ENCODE measurements at regions not wholly inside any gene's neighbourhood (a gene's known extent, or its start where the extent isn't known, plus 50 kb on each side); places are given as distances from the start of the nearest gene placed in this dataset.

GRCh38 chr12:115166698-115167315, 482.8 kb upstream of the TBX3 start:
- Mint-ChIP-seq H3K4me1 (no peaks in the 10 kb centered on the region), H3K36me3 (no peaks in the 10 kb centered on the region), H3K27ac (no peak overlapping the region), H3K9me3 (peaks cover 0 to 14% (median 4%) of the 10 kb centered on the region in 7 donors), H3K4me3 (no peak overlapping the region), H3K27me3 (no peaks in the 10 kb centered on the region)
- Histone ChIP-seq H3K27ac (ENCODE audit: insufficient read depth, low read length, poor library complexity, severe bottlenecking) (no peak overlapping the region), H3K4me1 (ENCODE audit: control insufficient read depth, insufficient read depth, low read length, poor library complexity, severe bottlenecking) (no peaks in the 10 kb centered on the region), H3K27me3 (ENCODE audit: control insufficient read depth, insufficient read depth, low read length) (no peaks in the 10 kb centered on the region), H3K9me3 (ENCODE audit: control insufficient read depth in 2 of 2, low read length in 2 of 2) (peaks cover 0 to under 1% of the 10 kb centered on the region in 2 experiments), H3K4me3 (ENCODE audit: low read depth, low read length) (no peak overlapping the region), H3K36me3 (ENCODE audit: control insufficient read depth, insufficient read depth, low read length) (no peaks in the 10 kb centered on the region)
- DNase-seq: no peak
- ATAC-seq (ENCODE audit: low read depth in 2 of 2): no peak

GRCh38 chr12:115163710-115164109, 479.7 kb upstream of the TBX3 start:
- DNase-seq (no peak), ATAC-seq (ENCODE audit: low read depth in 2 of 2) (no peak)
- Mint-ChIP-seq H3K4me3 (no peak overlapping the region), H3K27ac (no peak overlapping the region), H3K36me3 (no peaks in the 10 kb centered on the region), H3K9me3 (peaks cover 0 to 14% (median 4%) of the 10 kb centered on the region in 7 donors), H3K4me1 (no peaks in the 10 kb centered on the region), H3K27me3 (peaks cover 4% of the 10 kb centered on the region)
- Histone ChIP-seq H3K36me3 (ENCODE audit: control insufficient read depth, insufficient read depth, low read length) (no peaks in the 10 kb centered on the region), H3K27me3 (ENCODE audit: control insufficient read depth, insufficient read depth, low read length) (no peaks in the 10 kb centered on the region), H3K27ac (ENCODE audit: insufficient read depth, low read length, poor library complexity, severe bottlenecking) (no peak overlapping the region), H3K4me1 (ENCODE audit: control insufficient read depth, insufficient read depth, low read length, poor library complexity, severe bottlenecking) (no peaks in the 10 kb centered on the region), H3K9me3 (ENCODE audit: control insufficient read depth in 2 of 2, low read length in 2 of 2) (no peaks in the 10 kb centered on the region), H3K4me3 (ENCODE audit: low read depth, low read length) (no peak overlapping the region)

GRCh38 chr12:115160271-115161128, 476.5 kb upstream of the TBX3 start:
- Mint-ChIP-seq H3K4me3 (no peak overlapping the region), H3K27me3 (peaks cover 4% of the 10 kb centered on the region), H3K4me1 (no peaks in the 10 kb centered on the region), H3K36me3 (no peaks in the 10 kb centered on the region), H3K9me3 (peaks cover 0 to 4% (median 0%) of the 10 kb centered on the region in 7 donors), H3K27ac (no peak overlapping the region)
- Histone ChIP-seq H3K9me3 (ENCODE audit: control insufficient read depth in 2 of 2, low read length in 2 of 2) (no peaks in the 10 kb centered on the region), H3K4me1 (ENCODE audit: control insufficient read depth, insufficient read depth, low read length, poor library complexity, severe bottlenecking) (no peaks in the 10 kb centered on the region), H3K27me3 (ENCODE audit: control insufficient read depth, insufficient read depth, low read length) (no peaks in the 10 kb centered on the region), H3K4me3 (ENCODE audit: low read depth, low read length) (no peak overlapping the region), H3K36me3 (ENCODE audit: control insufficient read depth, insufficient read depth, low read length) (no peaks in the 10 kb centered on the region), H3K27ac (ENCODE audit: insufficient read depth, low read length, poor library complexity, severe bottlenecking) (no peak overlapping the region)
- no peak for DNase-seq
- ATAC-seq (ENCODE audit: low read depth in 2 of 2): no peak

GRCh38 chr12:115158816-115159215, 474.8 kb upstream of the TBX3 start:
- ATAC-seq (ENCODE audit: low read depth in 2 of 2) (no peak), DNase-seq (no peak)
- Histone ChIP-seq H3K4me3 (ENCODE audit: low read depth, low read length) (no peak overlapping the region), H3K4me1 (ENCODE audit: control insufficient read depth, insufficient read depth, low read length, poor library complexity, severe bottlenecking) (no peaks in the 10 kb centered on the region), H3K27me3 (ENCODE audit: control insufficient read depth, insufficient read depth, low read length) (no peaks in the 10 kb centered on the region), H3K9me3 (ENCODE audit: control insufficient read depth in 2 of 2, low read length in 2 of 2) (no peaks in the 10 kb centered on the region), H3K36me3 (ENCODE audit: control insufficient read depth, insufficient read depth, low read length) (no peaks in the 10 kb centered on the region), H3K27ac (ENCODE audit: insufficient read depth, low read length, poor library complexity, severe bottlenecking) (no peak overlapping the region)
- no peaks in the 10 kb centered on the region for H3K36me3 Mint-ChIP-seq
- peaks cover 0 to 6% (median 1%) of the 10 kb centered on the region in 7 donors for H3K9me3 Mint-ChIP-seq
- H3K4me3 Mint-ChIP-seq: no peak overlapping the region
- H3K27me3 Mint-ChIP-seq: peaks cover 4% of the 10 kb centered on the region
- no peak overlapping the region for H3K27ac Mint-ChIP-seq
- no peaks in the 10 kb centered on the region for H3K4me1 Mint-ChIP-seq

GRCh38 chr12:115155665-115156645, 472.0 kb upstream of the TBX3 start:
- H3K4me1 ChIP-seq (ENCODE audit: control insufficient read depth, insufficient read depth, low read length, poor library complexity, severe bottlenecking): no peaks in the 10 kb centered on the region
- H3K27me3 Mint-ChIP-seq: peaks cover 2% of the 10 kb centered on the region
- H3K4me3 ChIP-seq (ENCODE audit: low read depth, low read length): no peak overlapping the region
- peaks cover 0 to 4% (median 2%) of the 10 kb centered on the region in 7 donors for H3K9me3 Mint-ChIP-seq
- ATAC-seq (ENCODE audit: low read depth in 2 of 2): no peak
- H3K36me3 Mint-ChIP-seq: no peaks in the 10 kb centered on the region
- no peak for DNase-seq
- H3K4me3 Mint-ChIP-seq: no peak overlapping the region
- no peaks in the 10 kb centered on the region for H3K9me3 ChIP-seq (ENCODE audit: control insufficient read depth in 2 of 2, low read length in 2 of 2)
- no peaks in the 10 kb centered on the region for H3K4me1 Mint-ChIP-seq
- no peaks in the 10 kb centered on the region for H3K36me3 ChIP-seq (ENCODE audit: control insufficient read depth, insufficient read depth, low read length)
- no peaks in the 10 kb centered on the region for H3K27me3 ChIP-seq (ENCODE audit: control insufficient read depth, insufficient read depth, low read length)
- H3K27ac ChIP-seq (ENCODE audit: insufficient read depth, low read length, poor library complexity, severe bottlenecking): no peak overlapping the region
- peak overlapping the region in 1 of 3 donors; percentile 60 for H3K27ac Mint-ChIP-seq

GRCh38 chr12:115149685-115150378, 465.9 kb upstream of the TBX3 start:
- Mint-ChIP-seq H3K27me3 (no peaks in the 10 kb centered on the region), H3K36me3 (no peaks in the 10 kb centered on the region), H3K4me1 (no peaks in the 10 kb centered on the region), H3K4me3 (no peak overlapping the region), H3K9me3 (peaks cover 0 to 8% (median 3%) of the 10 kb centered on the region in 7 donors), H3K27ac (no peak overlapping the region)
- ATAC-seq (ENCODE audit: low read depth in 2 of 2) (no peak), DNase-seq (no peak)
- Histone ChIP-seq H3K36me3 (ENCODE audit: control insufficient read depth, insufficient read depth, low read length) (no peaks in the 10 kb centered on the region), H3K4me3 (ENCODE audit: low read depth, low read length) (no peak overlapping the region), H3K4me1 (ENCODE audit: control insufficient read depth, insufficient read depth, low read length, poor library complexity, severe bottlenecking) (no peaks in the 10 kb centered on the region), H3K27ac (ENCODE audit: insufficient read depth, low read length, poor library complexity, severe bottlenecking) (no peak overlapping the region), H3K27me3 (ENCODE audit: control insufficient read depth, insufficient read depth, low read length) (no peaks in the 10 kb centered on the region), H3K9me3 (ENCODE audit: control insufficient read depth in 2 of 2, low read length in 2 of 2) (no peaks in the 10 kb centered on the region)

GRCh38 chr12:115149279-115149678, 465.3 kb upstream of the TBX3 start:
- Mint-ChIP-seq H3K36me3 (no peaks in the 10 kb centered on the region), H3K27ac (no peak overlapping the region), H3K27me3 (no peaks in the 10 kb centered on the region), H3K4me1 (no peaks in the 10 kb centered on the region), H3K4me3 (no peak overlapping the region), H3K9me3 (peaks cover 0 to 8% (median 3%) of the 10 kb centered on the region in 7 donors)
- no peak overlapping the region for H3K27ac ChIP-seq (ENCODE audit: insufficient read depth, low read length, poor library complexity, severe bottlenecking)
- no peak overlapping the region for H3K4me3 ChIP-seq (ENCODE audit: low read depth, low read length)
- ATAC-seq (ENCODE audit: low read depth in 2 of 2) (no peak), DNase-seq (no peak)
- H3K9me3 ChIP-seq (ENCODE audit: control insufficient read depth in 2 of 2, low read length in 2 of 2): no peaks in the 10 kb centered on the region
- H3K36me3 ChIP-seq (ENCODE audit: control insufficient read depth, insufficient read depth, low read length): no peaks in the 10 kb centered on the region
- H3K27me3 ChIP-seq (ENCODE audit: control insufficient read depth, insufficient read depth, low read length): no peaks in the 10 kb centered on the region
- H3K4me1 ChIP-seq (ENCODE audit: control insufficient read depth, insufficient read depth, low read length, poor library complexity, severe bottlenecking): no peaks in the 10 kb centered on the region
